Lower lobe of right lung (tissue), 2 donors: ENCODE measurements at regions not wholly inside any gene's neighbourhood (a gene's known extent, or its start where the extent isn't known, plus 50 kb on each side); places are given as distances from the start of the nearest gene placed in this dataset.
"Not testable (repeated sequence)": the region's sequence is repeated elsewhere in the genome, so short reads cannot be mapped to it uniquely, and the experiment has no call there.

Source experiments
- ATAC-seq, 2 donors: fragments of 200-7000 bp; cut with Tn5 transposase; one replicate each; pipeline ENCODE4 v1.9.1; 2020 to 2022; ENCODE audit warnings: mild to moderate bottlenecking in 2 of 2, moderate library complexity in 2 of 2
- DNase-seq: peaks from one replicate; pipeline ENCODE4 v3.0.0-alpha.2; 2020
- H3K27ac ChIP-seq: fragments of 200-600 bp; one replicate; pipeline ENCODE4 v1.8.0; 2022
- H3K27me3 ChIP-seq: fragments of 200-600 bp; one replicate; pipeline ENCODE4 v1.8.0; 2022; ENCODE audit warnings: low read depth
- H3K36me3 ChIP-seq: fragments of 200-600 bp; one replicate; pipeline ENCODE4 v1.8.0; 2022; ENCODE audit warnings: mild to moderate bottlenecking
- H3K4me1 ChIP-seq: fragments of 200-600 bp; one replicate; pipeline ENCODE4 v1.8.0; 2022
- H3K4me3 ChIP-seq: fragments of 200-600 bp; one replicate; pipeline ENCODE4 v1.8.0; 2022; ENCODE audit warnings: mild to moderate bottlenecking
- H3K9me3 ChIP-seq: fragments of 200-600 bp; one replicate; pipeline ENCODE4 v1.8.0; 2022
- intact Hi-C: fragments of 100-400 bp; cut with DNase I; formaldehyde crosslinking; loops from one replicate; pipeline ENCODE4 v1.11.0; 2022
- donor health status: DM: no; HTN: yes; CAD: no; lungs with severe emphysema.

GRCh38 chr4:4019071-4019470 lies 207.7 kb downstream of the OTOP1 start:
- H3K4me1 ChIP-seq, H3K4me3 ChIP-seq, DNase-seq, H3K36me3 ChIP-seq, intact Hi-C loops, H3K27ac ChIP-seq, H3K9me3 ChIP-seq, ATAC-seq, H3K27me3 ChIP-seq: not testable (repeated sequence)

GRCh38 chr4:4021161-4021560 lies 205.6 kb downstream of the OTOP1 start:
- ATAC-seq, intact Hi-C loops, H3K36me3 ChIP-seq, DNase-seq, H3K4me3 ChIP-seq, H3K4me1 ChIP-seq, H3K27ac ChIP-seq, H3K9me3 ChIP-seq, H3K27me3 ChIP-seq: not testable (repeated sequence)

- H3K36me3 ChIP-seq, H3K9me3 ChIP-seq, ATAC-seq, H3K4me1 ChIP-seq, H3K4me3 ChIP-seq, H3K27ac ChIP-seq, DNase-seq, intact Hi-C loops, H3K27me3 ChIP-seq: not testable (repeated sequence)
These were observed 200.0 kb downstream of the OTOP1 start for GRCh38 chr4:4026708-4027107.

DNA sequence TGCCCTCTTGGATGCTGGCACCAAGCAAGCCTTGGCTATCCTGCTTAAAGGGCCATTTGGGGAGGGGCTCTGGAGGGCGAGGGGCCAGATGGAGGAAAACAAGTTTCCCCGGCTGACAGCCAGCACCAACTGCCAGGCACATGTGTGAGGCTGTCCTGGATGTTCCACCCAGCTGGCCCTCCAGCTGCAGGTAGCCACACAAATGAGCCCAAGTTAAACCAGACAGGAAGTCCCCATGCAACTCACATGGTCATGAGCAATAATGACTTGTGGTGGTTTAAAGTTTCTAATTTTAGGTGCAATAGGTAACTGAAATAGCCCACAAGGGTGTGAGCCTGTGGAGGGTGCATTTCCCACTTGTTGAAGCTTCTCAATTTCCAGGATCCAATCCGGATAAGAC lies 198.0 kb downstream of the OTOP1 start:
- H3K4me3 ChIP-seq, H3K27ac ChIP-seq, DNase-seq, H3K9me3 ChIP-seq, H3K4me1 ChIP-seq, H3K27me3 ChIP-seq, H3K36me3 ChIP-seq, intact Hi-C loops, ATAC-seq: not testable (repeated sequence)

DNA sequence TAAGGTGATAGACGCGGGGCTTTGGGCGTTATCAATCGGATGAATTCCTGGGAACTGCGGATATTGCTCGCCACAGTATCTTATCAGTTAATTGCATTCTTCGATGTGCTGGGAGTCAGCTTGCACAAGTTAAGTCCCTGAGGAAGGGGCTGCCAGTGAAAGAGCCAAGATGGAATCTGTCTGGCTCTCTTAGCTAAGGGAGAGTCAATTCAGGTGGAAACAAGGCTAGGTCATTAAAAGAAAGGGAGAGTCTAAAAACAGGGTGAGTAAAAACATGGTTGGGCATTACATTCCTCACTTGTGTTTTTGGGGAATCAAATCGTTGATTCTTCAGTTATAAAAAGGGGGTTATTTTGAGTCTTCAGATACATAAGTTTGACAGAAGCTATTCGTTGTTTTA lies 196.2 kb downstream of the OTOP1 start:
- H3K9me3 ChIP-seq, H3K4me1 ChIP-seq, intact Hi-C loops, H3K36me3 ChIP-seq, DNase-seq, ATAC-seq, H3K27me3 ChIP-seq, H3K4me3 ChIP-seq, H3K27ac ChIP-seq: not testable (repeated sequence)

DNA sequence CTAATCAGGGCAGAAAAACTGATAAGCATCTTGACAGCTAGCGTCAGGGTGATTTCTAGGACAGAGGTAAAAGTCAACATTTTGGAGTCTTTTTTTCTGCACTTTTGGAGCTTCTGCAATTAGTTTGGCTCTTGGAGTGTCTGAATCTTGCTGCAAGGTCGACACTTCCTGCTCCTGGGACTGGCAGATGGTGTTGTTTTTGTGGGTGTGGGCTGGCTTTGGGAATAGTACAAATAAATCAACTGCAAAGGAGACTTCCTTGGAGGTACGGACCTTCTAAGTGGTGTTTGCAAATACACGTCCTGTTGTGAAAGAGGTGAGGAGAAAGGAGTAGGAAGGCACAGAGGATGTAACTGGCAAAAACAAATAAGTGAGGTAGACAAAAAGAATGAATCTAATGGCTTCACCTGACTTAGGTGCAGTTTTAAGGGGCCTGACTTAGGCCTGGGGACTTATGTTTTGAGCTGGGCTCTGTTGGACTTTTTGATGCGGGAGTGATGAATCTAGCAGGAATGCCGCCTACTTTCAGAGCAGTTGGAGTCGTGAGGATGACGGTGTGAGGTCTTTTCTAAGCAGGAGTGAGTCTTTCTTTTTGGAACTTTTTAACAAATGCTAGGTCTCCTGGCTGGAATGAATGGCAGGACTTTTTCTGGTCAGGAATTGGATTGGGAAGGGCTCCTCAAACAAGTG lies 195.1 kb downstream of the OTOP1 start:
- H3K27me3 ChIP-seq, H3K36me3 ChIP-seq, intact Hi-C loops, H3K4me3 ChIP-seq, ATAC-seq, H3K9me3 ChIP-seq, DNase-seq, H3K4me1 ChIP-seq, H3K27ac ChIP-seq: not testable (repeated sequence)

- H3K27me3 ChIP-seq, H3K9me3 ChIP-seq, H3K4me3 ChIP-seq, H3K4me1 ChIP-seq, H3K36me3 ChIP-seq, ATAC-seq, H3K27ac ChIP-seq, intact Hi-C loops, DNase-seq: not testable (repeated sequence)
These were observed 194.4 kb downstream of the OTOP1 start for GRCh38 chr4:4032364-4032763.

- H3K4me1 ChIP-seq, H3K9me3 ChIP-seq, H3K27me3 ChIP-seq, intact Hi-C loops, ATAC-seq, H3K4me3 ChIP-seq, H3K27ac ChIP-seq, DNase-seq, H3K36me3 ChIP-seq: not testable (repeated sequence)
These were observed 193.7 kb downstream of the OTOP1 start for GRCh38 chr4:4032801-4033605.

DNA sequence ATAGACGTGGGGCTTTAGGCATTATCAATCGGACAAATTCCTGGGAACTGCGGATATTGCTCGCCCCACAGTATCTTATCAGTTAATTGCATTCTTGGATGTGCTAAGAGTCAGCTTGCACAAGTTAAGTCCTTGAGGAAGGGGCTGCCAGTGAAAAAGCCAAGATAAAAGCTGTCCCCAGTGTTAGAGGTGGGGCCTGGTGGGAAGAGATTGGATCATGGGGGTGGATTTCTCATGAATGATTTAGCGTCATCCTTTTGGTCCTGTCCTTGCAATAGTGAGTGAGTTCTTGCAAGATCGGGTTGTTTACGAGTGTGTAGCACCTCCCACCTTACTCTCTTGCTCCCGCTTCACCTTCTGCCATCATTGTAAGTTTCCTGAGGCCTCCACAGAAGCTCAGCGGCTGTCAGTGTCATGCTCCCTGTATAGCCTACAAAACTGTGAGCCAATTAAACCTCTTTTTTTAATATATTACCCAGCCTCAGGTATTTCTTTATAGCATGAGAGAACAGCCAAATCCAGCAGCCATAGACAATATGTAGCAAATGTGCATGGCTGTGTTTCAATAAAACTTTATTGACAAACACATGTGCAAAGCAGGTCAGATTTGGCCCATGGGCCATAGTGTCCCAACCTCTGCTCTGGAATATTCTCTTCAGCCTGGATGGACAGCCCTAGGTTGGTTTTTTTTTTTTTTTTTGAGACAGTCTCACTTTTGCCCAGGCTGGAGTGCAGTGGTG lies 189.2 kb downstream of the OTOP1 start:
- intact Hi-C loops, H3K4me3 ChIP-seq, H3K9me3 ChIP-seq, H3K27ac ChIP-seq, DNase-seq, H3K27me3 ChIP-seq, H3K36me3 ChIP-seq, ATAC-seq, H3K4me1 ChIP-seq: not testable (repeated sequence)

DNA sequence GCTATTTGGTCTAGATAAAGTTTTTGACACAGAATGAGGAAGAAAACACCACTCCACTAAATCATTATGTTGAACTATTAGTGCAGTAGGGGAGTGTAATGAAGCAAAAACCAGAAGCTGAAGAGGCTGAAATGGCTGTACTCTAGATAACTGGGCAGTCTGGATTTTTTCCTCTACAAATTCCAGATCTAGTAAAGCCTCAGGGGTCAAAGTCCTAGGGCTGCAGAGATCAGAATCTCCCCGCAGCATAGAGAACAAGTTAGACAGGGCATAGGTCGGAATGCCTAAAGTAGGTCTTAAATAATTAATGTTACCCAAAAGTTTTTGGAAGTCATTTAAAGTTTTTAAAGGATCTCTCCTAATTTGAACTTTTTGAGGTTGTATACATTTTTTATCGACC lies 180.9 kb downstream of the OTOP1 start:
- H3K27ac ChIP-seq, intact Hi-C loops, ATAC-seq, H3K4me3 ChIP-seq, H3K36me3 ChIP-seq, H3K4me1 ChIP-seq, H3K9me3 ChIP-seq, DNase-seq: not testable (repeated sequence)
- H3K27me3 ChIP-seq, result peaks cover 10% of the 10 kb centered on the region

DNA sequence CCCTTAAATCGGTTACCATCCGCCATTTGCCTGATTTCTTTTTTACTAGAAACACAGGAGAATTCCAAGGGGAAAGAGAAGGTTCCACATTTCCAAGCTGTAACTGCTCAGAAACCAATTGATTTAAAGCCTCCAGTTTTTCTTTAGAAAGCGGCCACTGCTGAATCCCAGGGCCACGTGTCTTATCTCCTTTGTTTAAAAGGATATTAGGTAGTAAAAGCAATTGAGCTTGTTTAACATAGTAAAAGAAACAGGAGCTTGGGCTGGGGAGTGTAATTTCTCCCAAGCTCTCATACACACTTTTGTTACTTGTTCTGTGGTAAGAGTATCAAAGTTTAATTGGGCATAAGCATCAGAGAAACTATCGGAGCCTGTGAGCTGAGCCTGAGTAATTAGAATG lies 180.0 kb downstream of the OTOP1 start:
- DNase-seq, H3K36me3 ChIP-seq, ATAC-seq, intact Hi-C loops, H3K9me3 ChIP-seq, H3K27ac ChIP-seq, H3K4me3 ChIP-seq, H3K4me1 ChIP-seq: not testable (repeated sequence)
- peaks cover 10% of the 10 kb centered on the region for H3K27me3 ChIP-seq

- H3K27me3 ChIP-seq, result peaks cover 10% of the 10 kb centered on the region
- intact Hi-C loops, H3K36me3 ChIP-seq, H3K9me3 ChIP-seq, DNase-seq, H3K27ac ChIP-seq, ATAC-seq, H3K4me1 ChIP-seq, H3K4me3 ChIP-seq: not testable (repeated sequence)
These were observed 179.5 kb downstream of the OTOP1 start for GRCh38 chr4:4047202-4047601.

GRCh38 chr4:4048227-4048626 lies 178.5 kb downstream of the OTOP1 start:
- intact Hi-C loops, ATAC-seq, H3K4me3 ChIP-seq, DNase-seq, H3K9me3 ChIP-seq, H3K36me3 ChIP-seq, H3K4me1 ChIP-seq, H3K27ac ChIP-seq: not testable (repeated sequence)
- H3K27me3 ChIP-seq, result peaks cover 10% of the 10 kb centered on the region
